ENCODE measurements at regions not wholly inside any gene's neighbourhood (a gene's known extent, or its start where the extent isn't known, plus 50 kb on each side); places are given as distances from the start of the nearest gene placed in this dataset.

DNA sequence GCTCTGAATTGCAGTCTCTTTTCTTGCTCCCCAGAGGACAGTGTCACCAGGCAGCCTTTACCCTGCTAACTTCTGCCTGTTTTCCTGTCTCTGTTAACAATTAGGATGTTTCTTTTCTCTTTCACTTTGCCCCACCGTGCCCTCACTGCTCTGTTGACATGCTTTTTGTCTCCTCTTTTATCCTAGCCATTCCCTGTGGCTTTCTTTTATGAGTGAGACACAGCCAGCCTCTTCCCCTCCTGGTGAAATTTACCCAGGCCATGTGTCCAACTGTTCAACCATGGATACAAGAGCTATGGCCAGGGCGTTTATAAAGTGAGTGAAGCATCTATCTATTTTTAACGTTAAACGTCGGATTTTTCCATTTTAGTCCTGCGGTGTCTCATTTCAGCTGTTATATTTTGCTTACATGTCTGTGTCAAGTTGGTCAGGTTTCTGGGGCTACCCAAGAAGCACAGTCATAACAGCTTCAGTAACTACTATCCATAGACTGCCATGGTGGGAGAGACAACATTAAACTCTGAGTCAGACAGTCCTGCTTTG, 443.2 kb upstream of the AZI2 start:
- Histone ChIP-seq H3K36me3 (no peaks in the 10 kb centered on the region), H3K9me3 (no peaks in the 10 kb centered on the region), H3K27me3 (no peaks in the 10 kb centered on the region), H3K4me1 (peaks cover 10 to 13% of the 10 kb centered on the region in 2 donors), H3K27ac (peak overlapping the region; percentile 43 to 67 (median 56)), H3K4me3 (peak overlapping the region in 2 of 4 donors; percentile 10 to 23)
- intact Hi-C loops (cut with DNase I; ENCODE audit: low total_unique reads), result no loop called here
- ATAC-seq (peak; percentile 65 to 74), DNase-seq (no peak)
- TF ChIP-seq, protein P1, sequence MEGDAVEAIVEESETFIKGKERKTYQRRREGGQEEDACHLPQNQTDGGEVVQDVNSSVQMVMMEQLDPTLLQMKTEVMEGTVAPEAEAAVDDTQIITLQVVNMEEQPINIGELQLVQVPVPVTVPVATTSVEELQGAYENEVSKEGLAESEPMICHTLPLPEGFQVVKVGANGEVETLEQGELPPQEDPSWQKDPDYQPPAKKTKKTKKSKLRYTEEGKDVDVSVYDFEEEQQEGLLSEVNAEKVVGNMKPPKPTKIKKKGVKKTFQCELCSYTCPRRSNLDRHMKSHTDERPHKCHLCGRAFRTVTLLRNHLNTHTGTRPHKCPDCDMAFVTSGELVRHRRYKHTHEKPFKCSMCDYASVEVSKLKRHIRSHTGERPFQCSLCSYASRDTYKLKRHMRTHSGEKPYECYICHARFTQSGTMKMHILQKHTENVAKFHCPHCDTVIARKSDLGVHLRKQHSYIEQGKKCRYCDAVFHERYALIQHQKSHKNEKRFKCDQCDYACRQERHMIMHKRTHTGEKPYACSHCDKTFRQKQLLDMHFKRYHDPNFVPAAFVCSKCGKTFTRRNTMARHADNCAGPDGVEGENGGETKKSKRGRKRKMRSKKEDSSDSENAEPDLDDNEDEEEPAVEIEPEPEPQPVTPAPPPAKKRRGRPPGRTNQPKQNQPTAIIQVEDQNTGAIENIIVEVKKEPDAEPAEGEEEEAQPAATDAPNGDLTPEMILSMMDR (IDR thresholded peaks at IDR 0.05 in 4 of 5, conservative IDR thresholded peaks at IDR 0.05 in 1 of 5), result no peak
- TF ChIP-seq POLR2A (IDR thresholded peaks at IDR 0.05), result no peak
- in situ Hi-C loops (cut with MboI; ENCODE audit: low sequenced_read_pairs in 4 of 4), result no loop called here

DNA sequence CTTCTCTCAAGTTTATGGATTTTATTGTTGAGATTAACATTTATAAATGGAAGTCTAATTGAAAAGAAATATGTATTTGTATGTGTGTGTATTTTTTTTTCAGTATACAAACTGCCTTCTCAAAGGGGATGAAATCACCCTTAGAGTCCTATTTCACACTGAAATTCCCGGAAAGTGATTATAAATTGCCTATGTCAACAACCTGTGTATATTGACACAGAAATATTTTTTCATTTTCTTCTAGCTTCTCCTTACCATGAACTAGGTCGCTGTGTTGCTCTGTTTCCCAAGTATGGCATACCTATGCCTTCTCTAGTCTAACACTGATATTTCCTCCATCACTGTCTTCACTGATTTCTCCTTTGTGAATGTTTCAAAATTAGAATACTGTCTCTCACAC, 444.0 kb upstream of the AZI2 start:
- in situ Hi-C loops (cut with MboI; ENCODE audit: low sequenced_read_pairs in 4 of 4) (no loop called here), intact Hi-C loops (cut with DNase I; ENCODE audit: low total_unique reads) (no loop called here)
- no peak for TF ChIP-seq POLR2A (IDR thresholded peaks at IDR 0.05)
- TF ChIP-seq, protein P1 (IDR thresholded peaks at IDR 0.05 in 4 of 5, conservative IDR thresholded peaks at IDR 0.05 in 1 of 5), result no peak

DNA sequence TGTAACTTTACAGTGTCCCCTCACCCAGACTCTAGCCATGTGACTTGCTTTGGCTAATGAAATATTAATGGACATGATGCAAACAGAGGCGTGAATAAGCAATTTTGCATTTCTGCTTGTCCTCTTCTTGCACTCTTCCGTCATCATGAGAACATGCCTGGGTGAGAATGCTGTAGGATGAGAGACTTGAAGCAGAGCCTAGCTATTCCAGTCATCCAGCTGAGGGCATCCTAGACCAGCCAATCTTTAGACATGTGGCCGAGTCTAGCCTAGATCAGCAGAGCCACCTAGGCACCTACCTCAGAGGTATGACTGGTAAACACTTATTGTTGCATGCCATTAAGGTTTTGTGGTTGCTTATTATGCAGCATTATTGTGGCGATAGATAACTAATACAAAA, 450.5 kb upstream of the AZI2 start:
- Histone ChIP-seq H3K4me3 (no peak overlapping the region), H3K36me3 (no peaks in the 10 kb centered on the region), H3K27ac (no peak overlapping the region), H3K27me3 (no peaks in the 10 kb centered on the region), H3K4me1 (no peaks in the 10 kb centered on the region), H3K9me3 (no peaks in the 10 kb centered on the region)
- DNase-seq (no peak), ATAC-seq (peak in 1 of 2 donors; percentile 46)
- TF ChIP-seq, protein P1 (IDR thresholded peaks at IDR 0.05 in 4 of 5, conservative IDR thresholded peaks at IDR 0.05 in 1 of 5), result no peak
- no peak for TF ChIP-seq POLR2A (IDR thresholded peaks at IDR 0.05)
- intact Hi-C loops (cut with DNase I; ENCODE audit: low total_unique reads) (no loop called here), in situ Hi-C loops (cut with MboI; ENCODE audit: low sequenced_read_pairs in 4 of 4) (no loop called here)

More for the DNA sequence above, 444.0 kb upstream of the AZI2 start:
- Histone ChIP-seq H3K36me3 (no peaks in the 10 kb centered on the region), H3K27ac (no peak overlapping the region), H3K4me1 (peaks cover 10 to 13% of the 10 kb centered on the region in 2 donors), H3K9me3 (no peaks in the 10 kb centered on the region), H3K27me3 (no peaks in the 10 kb centered on the region), H3K4me3 (no peak overlapping the region)
- ATAC-seq, result no peak
- DNase-seq, result no peak

DNA sequence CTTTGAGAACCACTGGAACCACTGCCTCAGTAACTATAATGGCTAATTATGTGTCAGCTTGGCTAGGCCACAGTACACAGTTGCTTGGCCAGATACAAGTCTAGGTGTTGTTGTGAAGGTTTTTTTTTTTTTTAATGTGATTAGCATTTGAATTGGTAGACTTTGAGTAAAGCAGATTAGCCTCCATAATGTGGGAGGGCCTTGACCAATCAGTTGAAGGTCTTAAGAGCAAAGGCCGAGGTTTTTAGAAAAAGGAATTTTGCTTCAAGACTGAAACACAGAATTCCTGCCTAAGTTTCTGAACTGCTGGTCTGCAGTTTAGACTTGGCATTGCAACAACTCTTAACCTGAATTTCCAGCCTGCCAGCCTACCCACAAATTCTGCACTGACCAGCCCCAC, 451.6 kb upstream of the AZI2 start:
- no peaks in the 10 kb centered on the region for H3K4me1 ChIP-seq
- no peak for DNase-seq
- ATAC-seq, result no peak
- intact Hi-C loops (cut with DNase I; ENCODE audit: low total_unique reads) (no loop called here), in situ Hi-C loops (cut with MboI; ENCODE audit: low sequenced_read_pairs in 4 of 4) (no loop called here)
- TF ChIP-seq, protein P1 (IDR thresholded peaks at IDR 0.05 in 4 of 5, conservative IDR thresholded peaks at IDR 0.05 in 1 of 5), result no peak
- no peak for TF ChIP-seq POLR2A (IDR thresholded peaks at IDR 0.05)
- no peak overlapping the region for H3K4me3 ChIP-seq
- H3K27ac ChIP-seq, result no peak overlapping the region
- H3K9me3 ChIP-seq, result no peaks in the 10 kb centered on the region
- no peaks in the 10 kb centered on the region for H3K36me3 ChIP-seq
- no peaks in the 10 kb centered on the region for H3K27me3 ChIP-seq

DNA sequence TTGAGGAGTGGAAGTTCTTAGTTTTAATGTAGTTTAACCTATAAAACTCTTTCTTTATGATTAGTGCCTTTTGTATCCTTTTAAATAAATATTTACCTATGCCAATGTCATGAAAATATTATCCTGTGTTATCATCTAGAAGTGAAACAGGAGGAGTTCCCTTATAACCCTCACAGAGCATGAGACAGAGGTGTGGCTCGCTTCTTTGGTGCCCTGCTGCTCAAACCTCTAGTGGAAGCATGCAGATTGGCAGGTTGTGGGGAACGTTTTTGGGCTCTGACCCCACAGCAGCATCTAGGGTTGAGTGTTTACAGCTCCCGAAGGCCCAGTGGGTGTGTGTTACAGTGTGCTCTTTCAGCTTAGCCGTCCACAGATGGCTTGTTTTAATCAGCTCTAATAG, 459.4 kb upstream of the AZI2 start:
- DNase-seq (no peak), ATAC-seq (no peak)
- intact Hi-C loops (cut with DNase I; ENCODE audit: low total_unique reads) (no loop called here), in situ Hi-C loops (cut with MboI; ENCODE audit: low sequenced_read_pairs in 4 of 4) (no loop called here)
- no peaks in the 10 kb centered on the region for H3K9me3 ChIP-seq
- no peaks in the 10 kb centered on the region for H3K27me3 ChIP-seq
- H3K4me3 ChIP-seq, result no peak overlapping the region
- H3K4me1 ChIP-seq, result no peaks in the 10 kb centered on the region
- no peaks in the 10 kb centered on the region for H3K36me3 ChIP-seq
- TF ChIP-seq, protein P1 (IDR thresholded peaks at IDR 0.05 in 4 of 5, conservative IDR thresholded peaks at IDR 0.05 in 1 of 5), result no peak
- no peak for TF ChIP-seq POLR2A (IDR thresholded peaks at IDR 0.05)
- no peak overlapping the region for H3K27ac ChIP-seq

Measured in gastrocnemius medialis (tissue), 4 donors.